ENCODE measurements at regions not wholly inside any gene's neighbourhood (a gene's known extent, or its start where the extent isn't known, plus 50 kb on each side); places are given as distances from the start of the nearest gene placed in this dataset.
A peak's percentile ranks its signal among the peaks of the same experiment; 100 is the strongest.

GRCh38 chr1:195415584-195415983 lies 1192.7 kb downstream of the KCNT2 start:
- Histone ChIP-seq H2AFZ (ENCODE audit: low read depth, low read length) (no peak overlapping the region), H3K9ac (ENCODE audit: low read depth, low read length) (no peak overlapping the region), H3K27me3 (ENCODE audit: insufficient read depth, low read length, poor library complexity) (no peaks in the 10 kb centered on the region), H3K9me3 (ENCODE audit: insufficient read depth, low read length, severe bottlenecking) (no peaks in the 10 kb centered on the region), H3K4me1 (ENCODE audit: insufficient read depth, low read length) (no peaks in the 10 kb centered on the region), H3K36me3 (ENCODE audit: insufficient read depth, low read length) (no peaks in the 10 kb centered on the region), H3K79me2 (ENCODE audit: insufficient read depth, low read length) (no peaks in the 10 kb centered on the region), H3K27ac (ENCODE audit: low read length) (no peak overlapping the region), H3K4me2 (ENCODE audit: insufficient read depth, low read length) (no peak overlapping the region), H4K20me1 (ENCODE audit: insufficient read depth, low read length) (no peaks in the 10 kb centered on the region), H3K4me3 (ENCODE audit: low read depth in 1 of 2, low read length in 2 of 2) (no peak overlapping the region)
- no peak for ATAC-seq (ENCODE audit: insufficient read depth, low read depth)
- TF ChIP-seq EZH2 (IDR thresholded peaks at IDR 0.05; ENCODE audit: borderline replicate concordance, low read depth, low read length, severe bottlenecking) (no peak), CTCF (IDR thresholded peaks at IDR 0.05; ENCODE audit: borderline replicate concordance, extremely low read depth, low read length, poor library complexity, severe bottlenecking) (no peak)
- no peak for DNase-seq

DNA sequence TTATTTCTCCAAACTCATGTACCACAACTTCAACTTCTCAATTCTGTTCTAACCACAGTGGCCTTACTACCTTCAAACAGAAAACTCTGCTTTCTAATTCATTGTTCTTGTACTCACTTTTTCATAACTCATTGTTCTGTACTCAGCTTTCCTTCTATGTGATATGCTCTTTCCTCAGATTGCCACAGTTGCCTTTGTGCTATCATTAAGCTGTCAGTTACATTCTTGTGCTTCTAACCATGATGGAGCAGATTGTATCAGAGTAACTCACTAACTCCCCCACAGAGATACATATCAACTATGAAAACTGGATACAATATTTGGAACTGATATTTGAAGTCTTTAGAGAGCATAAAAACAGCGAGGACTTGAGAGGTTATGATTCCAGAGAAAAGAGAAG lies 1213.7 kb downstream of the KCNT2 start:
- H2AFZ ChIP-seq (ENCODE audit: low read depth, low read length) = no peak overlapping the region
- no peak overlapping the region for H3K4me3 ChIP-seq (ENCODE audit: low read depth in 1 of 2, low read length in 2 of 2)
- H3K79me2 ChIP-seq (ENCODE audit: insufficient read depth, low read length) = no peaks in the 10 kb centered on the region
- no peak overlapping the region for H3K9ac ChIP-seq (ENCODE audit: low read depth, low read length)
- no peaks in the 10 kb centered on the region for H3K4me1 ChIP-seq (ENCODE audit: insufficient read depth, low read length)
- no peaks in the 10 kb centered on the region for H3K27me3 ChIP-seq (ENCODE audit: insufficient read depth, low read length, poor library complexity)
- H4K20me1 ChIP-seq (ENCODE audit: insufficient read depth, low read length) = no peaks in the 10 kb centered on the region
- TF ChIP-seq EZH2 (IDR thresholded peaks at IDR 0.05; ENCODE audit: borderline replicate concordance, low read depth, low read length, severe bottlenecking) (no peak), CTCF (IDR thresholded peaks at IDR 0.05; ENCODE audit: borderline replicate concordance, extremely low read depth, low read length, poor library complexity, severe bottlenecking) (no peak)
- DNase-seq = no peak
- no peak overlapping the region for H3K27ac ChIP-seq (ENCODE audit: low read length)
- H3K9me3 ChIP-seq (ENCODE audit: insufficient read depth, low read length, severe bottlenecking) = no peaks in the 10 kb centered on the region
- H3K36me3 ChIP-seq (ENCODE audit: insufficient read depth, low read length) = no peaks in the 10 kb centered on the region
- ATAC-seq (ENCODE audit: insufficient read depth, low read depth) = no peak
- H3K4me2 ChIP-seq (ENCODE audit: insufficient read depth, low read length) = no peak overlapping the region

DNA sequence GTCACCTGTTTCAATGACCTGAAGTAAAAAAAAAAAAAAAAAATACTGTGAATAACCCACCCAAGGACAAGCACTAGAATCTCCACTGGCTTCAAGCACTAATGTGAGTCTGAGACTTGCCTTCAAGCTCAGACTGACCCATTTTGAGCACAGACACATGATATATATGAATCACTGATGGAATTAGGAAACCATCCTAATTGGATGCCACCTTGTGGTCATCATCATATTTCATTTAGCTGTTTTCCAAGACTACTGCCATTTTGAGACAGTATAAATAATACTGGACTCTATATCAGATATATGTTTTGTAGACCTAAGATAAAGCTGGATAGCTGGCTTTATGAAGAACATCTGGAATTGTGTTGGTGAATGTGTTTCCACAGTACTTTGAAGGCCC lies 1232.0 kb downstream of the KCNT2 start:
- Histone ChIP-seq H3K9ac (ENCODE audit: low read depth, low read length) (no peak overlapping the region), H3K27ac (ENCODE audit: low read length) (no peak overlapping the region), H4K20me1 (ENCODE audit: insufficient read depth, low read length) (no peaks in the 10 kb centered on the region), H3K36me3 (ENCODE audit: insufficient read depth, low read length) (no peaks in the 10 kb centered on the region), H3K79me2 (ENCODE audit: insufficient read depth, low read length) (no peaks in the 10 kb centered on the region), H3K27me3 (ENCODE audit: insufficient read depth, low read length, poor library complexity) (no peaks in the 10 kb centered on the region), H3K4me1 (ENCODE audit: insufficient read depth, low read length) (no peaks in the 10 kb centered on the region), H3K4me2 (ENCODE audit: insufficient read depth, low read length) (no peak overlapping the region), H3K4me3 (ENCODE audit: low read depth in 1 of 2, low read length in 2 of 2) (no peak overlapping the region), H2AFZ (ENCODE audit: low read depth, low read length) (no peak overlapping the region), H3K9me3 (ENCODE audit: insufficient read depth, low read length, severe bottlenecking) (no peaks in the 10 kb centered on the region)
- ATAC-seq (ENCODE audit: insufficient read depth, low read depth) (no peak), DNase-seq (no peak)
- no peak for TF ChIP-seq EZH2 (IDR thresholded peaks at IDR 0.05; ENCODE audit: borderline replicate concordance, low read depth, low read length, severe bottlenecking)
- peak; percentile 16 for TF ChIP-seq CTCF (IDR thresholded peaks at IDR 0.05; ENCODE audit: borderline replicate concordance, extremely low read depth, low read length, poor library complexity, severe bottlenecking)

DNA sequence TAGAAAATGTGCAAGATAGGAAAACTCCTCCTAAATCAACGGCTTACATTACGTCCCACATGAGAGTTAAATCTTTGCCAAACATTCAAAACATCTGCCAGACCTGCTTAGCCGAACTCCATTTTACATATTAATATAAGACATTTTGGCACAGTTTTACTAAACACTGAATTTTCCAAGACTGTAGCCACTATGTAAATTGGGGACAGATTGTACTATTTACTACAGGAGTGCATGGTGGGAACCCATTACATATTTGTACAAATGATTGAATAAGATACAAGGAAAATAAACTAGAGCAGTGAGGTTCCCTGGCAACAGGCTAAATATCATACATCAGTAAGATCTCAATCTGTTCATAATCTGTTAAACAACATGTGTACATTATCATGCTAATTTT lies 1234.4 kb downstream of the KCNT2 start:
- H4K20me1 ChIP-seq (ENCODE audit: insufficient read depth, low read length) = no peaks in the 10 kb centered on the region
- no peaks in the 10 kb centered on the region for H3K9me3 ChIP-seq (ENCODE audit: insufficient read depth, low read length, severe bottlenecking)
- no peaks in the 10 kb centered on the region for H3K79me2 ChIP-seq (ENCODE audit: insufficient read depth, low read length)
- ATAC-seq (ENCODE audit: insufficient read depth, low read depth) (no peak), DNase-seq (no peak)
- H3K9ac ChIP-seq (ENCODE audit: low read depth, low read length) = no peak overlapping the region
- no peak overlapping the region for H3K4me2 ChIP-seq (ENCODE audit: insufficient read depth, low read length)
- H3K27me3 ChIP-seq (ENCODE audit: insufficient read depth, low read length, poor library complexity) = no peaks in the 10 kb centered on the region
- TF ChIP-seq EZH2 (IDR thresholded peaks at IDR 0.05; ENCODE audit: borderline replicate concordance, low read depth, low read length, severe bottlenecking) (no peak), CTCF (IDR thresholded peaks at IDR 0.05; ENCODE audit: borderline replicate concordance, extremely low read depth, low read length, poor library complexity, severe bottlenecking) (no peak)
- no peak overlapping the region for H2AFZ ChIP-seq (ENCODE audit: low read depth, low read length)
- H3K4me3 ChIP-seq (ENCODE audit: low read depth in 1 of 2, low read length in 2 of 2) = no peak overlapping the region
- no peaks in the 10 kb centered on the region for H3K4me1 ChIP-seq (ENCODE audit: insufficient read depth, low read length)
- no peaks in the 10 kb centered on the region for H3K36me3 ChIP-seq (ENCODE audit: insufficient read depth, low read length)
- H3K27ac ChIP-seq (ENCODE audit: low read length) = no peak overlapping the region
